ENCODE measurements at regions not wholly inside any gene's neighbourhood (a gene's known extent, or its start where the extent isn't known, plus 50 kb on each side); places are given as distances from the start of the nearest gene placed in this dataset.

- no peak overlapping the region for H3K4me3 ChIP-seq (ENCODE audit: low read length)
- H3K4me2 ChIP-seq (ENCODE audit: low read length): no peak overlapping the region
- H3K9me3 ChIP-seq (replicated peaks; ENCODE audit: low read length): no peaks in the 10 kb centered on the region
- no peaks in the 10 kb centered on the region for H3K4me1 ChIP-seq (ENCODE audit: control insufficient read depth, insufficient read depth, low read length)
- H3K36me3 ChIP-seq (ENCODE audit: insufficient read depth, low read length): no peaks in the 10 kb centered on the region
- no peaks in the 10 kb centered on the region for H3K27me3 ChIP-seq (ENCODE audit: control insufficient read depth, insufficient read depth, low read length)
- no peak overlapping the region for H3K9ac ChIP-seq (ENCODE audit: low read depth, low read length)
Measured at GRCh38 chr9:93825348-93826115, 129.6 kb downstream of the BARX1 start.

DNA sequence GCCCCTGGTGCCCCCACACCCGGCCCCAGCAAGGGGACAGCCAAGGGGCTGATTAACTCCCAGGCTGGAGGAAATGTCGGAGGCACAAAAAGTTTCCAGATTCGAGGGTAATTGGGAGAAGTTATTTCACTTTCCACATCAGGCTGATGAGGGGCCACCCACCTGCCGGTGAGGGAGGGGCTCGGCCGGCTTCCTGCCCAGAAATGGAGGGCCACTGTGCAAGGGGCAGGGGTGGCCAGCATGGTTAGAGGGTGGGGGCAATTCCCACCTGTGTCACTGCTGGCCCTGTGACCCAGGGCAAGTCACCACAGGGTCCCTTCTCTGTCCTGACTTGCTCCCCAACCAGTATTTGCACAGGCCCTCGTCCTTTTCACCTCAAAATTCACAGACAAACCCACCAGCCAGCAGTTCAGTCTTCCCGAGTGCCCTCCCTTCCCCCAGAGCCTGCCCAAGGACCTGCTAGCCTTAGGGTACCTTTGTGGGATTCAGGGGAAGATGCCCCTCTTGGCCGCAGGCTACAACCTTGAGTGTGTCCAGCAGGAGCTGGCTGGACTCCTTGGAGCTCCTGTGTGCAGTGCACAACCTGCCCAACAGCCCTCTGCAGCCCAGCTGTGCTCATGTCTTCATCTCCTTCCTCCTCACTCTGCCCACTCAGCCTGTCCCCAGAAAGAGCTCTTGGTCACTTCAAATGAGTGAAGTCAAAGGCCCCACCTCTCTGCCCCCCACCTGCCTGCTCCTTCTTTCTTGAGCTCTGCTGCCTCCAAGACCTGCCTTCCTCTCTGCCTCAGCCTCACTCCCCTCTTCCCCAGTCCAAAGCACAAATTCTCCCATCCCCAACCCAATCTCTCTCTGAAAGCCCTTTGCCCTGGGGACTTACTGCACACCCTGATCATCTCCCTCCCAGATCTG, 130.5 kb downstream of the BARX1 start:
- Histone ChIP-seq H3K4me1 (ENCODE audit: control insufficient read depth, insufficient read depth, low read length) (no peaks in the 10 kb centered on the region), H3K9ac (ENCODE audit: low read depth, low read length) (no peak overlapping the region), H3K36me3 (ENCODE audit: insufficient read depth, low read length) (no peaks in the 10 kb centered on the region), H3K4me2 (ENCODE audit: low read length) (no peak overlapping the region), H3K9me3 (replicated peaks; ENCODE audit: low read length) (no peaks in the 10 kb centered on the region), H3K4me3 (ENCODE audit: low read length) (no peak overlapping the region), H3K27me3 (ENCODE audit: control insufficient read depth, insufficient read depth, low read length) (no peaks in the 10 kb centered on the region)

DNA sequence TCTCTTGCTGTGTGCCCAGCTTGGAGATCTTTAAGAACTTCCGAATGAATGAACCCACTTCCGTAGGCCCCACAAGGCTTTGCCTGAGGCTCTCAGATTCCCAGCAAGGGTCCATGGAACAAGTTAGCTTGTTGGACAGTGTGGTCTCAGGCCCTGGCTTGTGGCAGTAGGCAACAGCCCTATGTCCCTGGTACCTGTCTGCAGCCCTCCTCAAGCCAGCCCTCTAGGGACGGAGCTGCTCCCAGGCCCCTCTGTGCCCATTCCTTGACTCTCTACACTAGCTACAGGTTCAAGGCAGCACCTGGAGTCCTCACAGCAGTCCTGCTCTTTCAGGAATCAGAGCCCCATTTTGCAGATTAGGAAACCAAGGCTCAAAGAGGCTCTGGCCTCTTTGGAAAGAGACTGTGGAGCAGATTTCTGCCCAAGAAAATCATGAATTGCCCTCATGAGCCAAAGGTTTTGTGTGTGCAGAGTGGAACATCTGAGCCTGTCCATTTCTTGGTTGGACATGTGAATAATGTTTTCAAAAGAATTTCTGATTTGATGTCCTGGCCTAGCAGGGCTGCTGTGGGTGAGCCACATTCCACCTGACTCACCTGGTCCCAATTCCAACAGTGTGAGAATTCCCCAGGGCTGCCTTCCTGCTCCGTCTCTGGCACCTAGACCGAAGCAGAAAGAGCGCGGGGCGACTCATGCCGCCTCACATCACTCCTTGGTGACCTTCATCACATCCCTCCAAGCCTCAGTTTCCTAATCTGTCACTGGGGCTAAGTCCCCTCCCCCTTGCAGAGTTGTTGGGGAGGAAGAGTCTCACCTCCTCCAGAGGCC, 131.7 kb downstream of the BARX1 start:
- H3K4me1 ChIP-seq (ENCODE audit: control insufficient read depth, insufficient read depth, low read length): no peaks in the 10 kb centered on the region
- H3K9me3 ChIP-seq (replicated peaks; ENCODE audit: low read length): no peaks in the 10 kb centered on the region
- no peak overlapping the region for H3K4me3 ChIP-seq (ENCODE audit: low read length)
- H3K27me3 ChIP-seq (ENCODE audit: control insufficient read depth, insufficient read depth, low read length): no peaks in the 10 kb centered on the region
- no peaks in the 10 kb centered on the region for H3K36me3 ChIP-seq (ENCODE audit: insufficient read depth, low read length)
- no peak overlapping the region for H3K9ac ChIP-seq (ENCODE audit: low read depth, low read length)
- no peak overlapping the region for H3K4me2 ChIP-seq (ENCODE audit: low read length)

- no peak overlapping the region for H3K4me3 ChIP-seq (ENCODE audit: low read length)
- H3K4me1 ChIP-seq (ENCODE audit: control insufficient read depth, insufficient read depth, low read length): no peaks in the 10 kb centered on the region
- H3K27me3 ChIP-seq (ENCODE audit: control insufficient read depth, insufficient read depth, low read length): no peaks in the 10 kb centered on the region
- no peaks in the 10 kb centered on the region for H3K36me3 ChIP-seq (ENCODE audit: insufficient read depth, low read length)
- no peaks in the 10 kb centered on the region for H3K9me3 ChIP-seq (replicated peaks; ENCODE audit: low read length)
- H3K4me2 ChIP-seq (ENCODE audit: low read length): no peak overlapping the region
- H3K9ac ChIP-seq (ENCODE audit: low read depth, low read length): no peak overlapping the region
Measured at GRCh38 chr9:93822229-93822628, 132.9 kb downstream of the BARX1 start.

GRCh38 chr9:93821307-93821703, 133.8 kb downstream of the BARX1 start:
- Histone ChIP-seq H3K27me3 (ENCODE audit: control insufficient read depth, insufficient read depth, low read length) (peaks cover 3% of the 10 kb centered on the region), H3K9ac (ENCODE audit: low read depth, low read length) (no peak overlapping the region)

GRCh38 chr9:93820667-93821306, 134.4 kb downstream of the BARX1 start:
- Histone ChIP-seq H3K4me1 (ENCODE audit: control insufficient read depth, insufficient read depth, low read length) (no peaks in the 10 kb centered on the region), H3K9me3 (replicated peaks; ENCODE audit: low read length) (no peaks in the 10 kb centered on the region), H3K36me3 (ENCODE audit: insufficient read depth, low read length) (no peaks in the 10 kb centered on the region), H3K4me3 (ENCODE audit: low read length) (no peak overlapping the region), H3K4me2 (ENCODE audit: low read length) (no peak overlapping the region), H3K27me3 (ENCODE audit: control insufficient read depth, insufficient read depth, low read length) (peaks cover 3% of the 10 kb centered on the region), H3K9ac (ENCODE audit: low read depth, low read length) (no peak overlapping the region)

More at GRCh38 chr9:93821307-93821703, 133.8 kb downstream of the BARX1 start:
- no peak overlapping the region for H3K4me3 ChIP-seq (ENCODE audit: low read length)
- H3K9me3 ChIP-seq (replicated peaks; ENCODE audit: low read length): no peaks in the 10 kb centered on the region
- no peaks in the 10 kb centered on the region for H3K36me3 ChIP-seq (ENCODE audit: insufficient read depth, low read length)
- no peaks in the 10 kb centered on the region for H3K4me1 ChIP-seq (ENCODE audit: control insufficient read depth, insufficient read depth, low read length)
- H3K4me2 ChIP-seq (ENCODE audit: low read length): no peak overlapping the region

- H3K9me3 ChIP-seq (replicated peaks; ENCODE audit: low read length): no peaks in the 10 kb centered on the region
- no peak overlapping the region for H3K4me2 ChIP-seq (ENCODE audit: low read length)
- H3K4me1 ChIP-seq (ENCODE audit: control insufficient read depth, insufficient read depth, low read length): no peaks in the 10 kb centered on the region
- no peak overlapping the region for H3K4me3 ChIP-seq (ENCODE audit: low read length)
- peaks cover 7% of the 10 kb centered on the region for H3K27me3 ChIP-seq (ENCODE audit: control insufficient read depth, insufficient read depth, low read length)
- no peaks in the 10 kb centered on the region for H3K36me3 ChIP-seq (ENCODE audit: insufficient read depth, low read length)
- no peak overlapping the region for H3K9ac ChIP-seq (ENCODE audit: low read depth, low read length)
Measured at GRCh38 chr9:93819905-93820304, 135.2 kb downstream of the BARX1 start.

DNA sequence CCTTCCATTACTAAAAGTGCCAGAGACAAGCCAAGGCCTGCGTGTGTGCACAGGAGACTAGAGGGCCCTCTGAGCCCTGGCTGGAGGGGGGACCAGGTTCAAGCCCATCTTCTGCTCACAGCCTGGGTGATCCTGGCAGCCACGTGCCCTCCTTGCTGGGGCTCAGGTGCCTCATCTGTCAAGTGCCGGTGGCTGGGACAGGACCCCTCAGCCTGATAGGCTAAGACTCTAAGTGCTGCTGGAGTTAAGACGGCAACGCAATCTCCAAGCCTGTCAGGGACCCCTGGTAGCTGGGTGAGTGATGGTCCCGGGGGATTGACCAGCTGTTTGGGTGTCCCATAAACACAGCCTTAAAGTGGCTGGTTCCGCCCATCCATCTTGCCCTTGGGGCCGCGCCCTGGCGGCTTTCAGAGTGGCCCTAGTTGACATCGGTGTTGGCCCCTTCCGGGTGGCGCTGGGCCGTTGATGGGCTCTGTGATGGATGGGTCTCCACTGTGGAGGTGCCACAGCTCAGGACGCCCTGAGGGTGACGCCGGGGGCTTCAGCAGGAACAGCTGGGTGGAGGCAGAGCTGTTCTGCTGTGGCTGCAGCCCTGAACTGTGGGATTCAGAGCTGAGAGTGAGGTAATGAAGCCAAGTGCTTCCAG, 136.2 kb downstream of the BARX1 start:
- no peak overlapping the region for H3K9ac ChIP-seq (ENCODE audit: low read depth, low read length)

GRCh38 chr9:93818237-93818636, 136.9 kb downstream of the BARX1 start:
- Histone ChIP-seq H3K9me3 (replicated peaks; ENCODE audit: low read length) (no peaks in the 10 kb centered on the region), H3K4me2 (ENCODE audit: low read length) (no peak overlapping the region)

More for the DNA sequence above, 136.2 kb downstream of the BARX1 start:
- no peaks in the 10 kb centered on the region for H3K9me3 ChIP-seq (replicated peaks; ENCODE audit: low read length)
- H3K36me3 ChIP-seq (ENCODE audit: insufficient read depth, low read length): no peaks in the 10 kb centered on the region
- H3K4me1 ChIP-seq (ENCODE audit: control insufficient read depth, insufficient read depth, low read length): no peaks in the 10 kb centered on the region
- peaks cover 7% of the 10 kb centered on the region for H3K27me3 ChIP-seq (ENCODE audit: control insufficient read depth, insufficient read depth, low read length)
- H3K4me2 ChIP-seq (ENCODE audit: low read length): no peak overlapping the region
- no peak overlapping the region for H3K4me3 ChIP-seq (ENCODE audit: low read length)

DNA sequence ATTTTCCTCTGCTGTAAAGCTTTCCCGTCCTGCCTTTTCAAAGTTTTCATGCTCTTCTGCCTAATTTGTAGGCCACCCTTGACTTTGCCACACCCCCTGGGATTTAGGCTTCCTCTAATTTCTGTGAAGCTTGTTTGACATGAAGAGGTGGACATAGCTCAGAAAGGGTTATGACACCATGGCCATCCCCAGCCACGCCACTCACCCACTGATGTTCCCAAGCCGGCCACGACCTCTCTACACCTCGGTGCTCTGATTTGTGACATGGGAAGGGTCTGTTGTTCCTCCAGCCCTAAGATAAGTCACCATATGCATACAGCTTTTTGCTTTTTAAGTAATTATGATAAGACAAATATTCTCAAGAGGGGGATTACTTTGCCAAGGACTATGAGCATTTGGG, 139.5 kb downstream of the BARX1 start:
- Histone ChIP-seq H3K4me2 (ENCODE audit: low read length) (no peak overlapping the region), H3K27me3 (ENCODE audit: control insufficient read depth, insufficient read depth, low read length) (peaks cover 7% of the 10 kb centered on the region), H3K4me3 (ENCODE audit: low read length) (no peak overlapping the region), H3K4me1 (ENCODE audit: control insufficient read depth, insufficient read depth, low read length) (no peaks in the 10 kb centered on the region), H3K36me3 (ENCODE audit: insufficient read depth, low read length) (no peaks in the 10 kb centered on the region), H3K9me3 (replicated peaks; ENCODE audit: low read length) (no peaks in the 10 kb centered on the region), H3K9ac (ENCODE audit: low read depth, low read length) (no peak overlapping the region)

More at GRCh38 chr9:93818237-93818636, 136.9 kb downstream of the BARX1 start:
- H3K4me1 ChIP-seq (ENCODE audit: control insufficient read depth, insufficient read depth, low read length): no peaks in the 10 kb centered on the region
- no peak overlapping the region for H3K9ac ChIP-seq (ENCODE audit: low read depth, low read length)
- H3K27me3 ChIP-seq (ENCODE audit: control insufficient read depth, insufficient read depth, low read length): peaks cover 7% of the 10 kb centered on the region
- no peaks in the 10 kb centered on the region for H3K36me3 ChIP-seq (ENCODE audit: insufficient read depth, low read length)
- H3K4me3 ChIP-seq (ENCODE audit: low read length): no peak overlapping the region
